HCT116 (cell line): ENCODE measurements at regions not wholly inside any gene's neighbourhood (a gene's known extent, or its start where the extent isn't known, plus 50 kb on each side); places are given as distances from the start of the nearest gene placed in this dataset.

ENCODE experiments used
- ATAC-seq: fragments of 200-7000 bp; cut with Tn5 transposase; 2 replicates; pipeline ENCODE4 v1.9.1; 2020; ENCODE audit warnings: mild to moderate bottlenecking, moderate library complexity
- BruUV-seq: library from RNA; stranded (reverse); fragments of 400-500 nt; replicated peaks from 2 replicates; lab custom pipeline; 2021; lab: Mats Ljungman, UMichigan
- CTCF ChIA-PET: fragments of 300-600 bp; sonication (Branson Sonifier 250); formaldehyde crosslinking; loops from one replicate; lab custom pipeline; 2021; ENCODE audit warnings: antibody characterized with exemption; lab: Charles Lee
- POLR2A ChIA-PET: fragments of 300-600, 350-600 bp; sonication (Branson Sonifier 250); formaldehyde crosslinking; loops from one replicate; lab custom pipeline; 2021; ENCODE audit warnings: antibody characterized with exemption; lab: Charles Lee
- RAD21 ChIA-PET, 2 experiments: fragments of 300-600 bp; sonication (Branson Sonifier 250); formaldehyde crosslinking; loops; one replicate each; lab custom pipeline; 2023; ENCODE audit warnings: low total read pairs in 2 of 2; ENCODE audit not compliant: uncharacterized antibody in 2 of 2, unreplicated experiment in 2 of 2, low non-redundant PET in 1 of 2; lab: Charles Lee
- DNase-seq: peaks from one replicate; pipeline ENCODE4 v3.0.0-alpha.2; 2010; ENCODE audit warnings: low read depth, low spot score
- H2AFZ ChIP-seq: fragments of 200-600 bp; shearing (Covaris generic), sonication (generic); 2 replicates; pipeline ENCODE4 v1.6.1; 2017; ENCODE audit warnings: low read depth, mixed run types, mixed read lengths, antibody characterized with exemption, low read length; ENCODE audit not compliant: poor library complexity, severe bottlenecking
- H3K27ac ChIP-seq: 2 replicates; pipeline ENCODE4 v1.5.1; 2012; ENCODE audit warnings: low read depth, low read length
- H3K27me3 ChIP-seq: fragments of 200-600 bp; sonication (generic); 2 replicates; pipeline ENCODE4 v1.6.1; 2016; ENCODE audit warnings: mixed run types, low read length, mixed read lengths; ENCODE audit not compliant: insufficient read depth
- H3K36me3 ChIP-seq, 2 experiments: fragments of 200-500 bp in 1 of 2; fragments of 200-600 bp in 1 of 2; sonication (Bioruptor generic) in 1 of 2; sonication (generic) in 1 of 2; 2 replicates each; pipeline versions ENCODE4 v1.5.1 to v1.6.1; 2014 to 2016; ENCODE audit warnings: low read length in 2 of 2, inconsistent platforms in 1 of 2, mixed read lengths in 1 of 2, mixed run types in 1 of 2; ENCODE audit not compliant: insufficient read depth in 2 of 2, control insufficient read depth in 1 of 2
- H3K4me1 ChIP-seq, 2 experiments: fragments of 200-600 bp in 1 of 2; sonication (generic) in 1 of 2; 2 replicates each; pipeline versions ENCODE4 v1.5.1 to v1.6.1; 2012 to 2017; ENCODE audit warnings: low read length in 2 of 2, inconsistent platforms in 1 of 2, mild to moderate bottlenecking in 1 of 2, mixed read lengths in 1 of 2, mixed run types in 1 of 2, moderate library complexity in 1 of 2; ENCODE audit not compliant: insufficient read depth in 2 of 2, control insufficient read depth in 1 of 2
- H3K4me2 ChIP-seq: fragments of 200-600 bp; sonication (generic); 2 replicates; pipeline ENCODE4 v1.6.1; 2017; ENCODE audit warnings: mixed run types, low read length, mixed read lengths
- H3K4me3 ChIP-seq, 2 experiments: fragments of 200-600 bp in 1 of 2; sonication (generic) in 1 of 2; replicated peaks in 1 of 2; 2 replicates each; pipeline ENCODE4 v1.5.1; 2011 to 2016; ENCODE audit warnings: low read length in 2 of 2, control low read depth in 1 of 2, low read depth in 1 of 2, mild to moderate bottlenecking in 1 of 2, mixed read lengths in 1 of 2, mixed run types in 1 of 2
- H3K79me2 ChIP-seq: fragments of 200-600 bp; sonication (generic); 2 replicates; pipeline ENCODE4 v1.6.1; 2017; ENCODE audit warnings: mild to moderate bottlenecking, mixed run types, low read length, moderate library complexity, mixed read lengths; ENCODE audit not compliant: insufficient read depth
- H3K9ac ChIP-seq: fragments of 200-600 bp; sonication (generic); 2 replicates; pipeline ENCODE4 v1.6.1; 2016; ENCODE audit warnings: low read length, mixed read lengths
- H3K9me2 ChIP-seq: fragments of 200-600 bp; sonication (generic), shearing (Covaris generic); 2 replicates; pipeline ENCODE4 v1.6.1; 2017; ENCODE audit warnings: mixed run types, mild to moderate bottlenecking, moderate library complexity; ENCODE audit not compliant: insufficient read depth
- H3K9me3 ChIP-seq, 2 experiments: fragments of 200-500 bp in 1 of 2; fragments of 200-600 bp in 1 of 2; sonication (Bioruptor generic) in 1 of 2; sonication (generic) in 1 of 2; 2 replicates each; pipeline ENCODE4 v1.6.1; 2014 to 2017; ENCODE audit warnings: low read length in 2 of 2, mixed read lengths in 2 of 2, inconsistent platforms in 1 of 2, low read depth in 1 of 2, mild to moderate bottlenecking in 1 of 2, mixed run types in 1 of 2, moderate library complexity in 1 of 2; ENCODE audit not compliant: control insufficient read depth in 1 of 2, insufficient read depth in 1 of 2
- H4K20me1 ChIP-seq: fragments of 200-600 bp; sonication (generic), shearing (Covaris generic); 2 replicates; pipeline ENCODE4 v1.6.1; 2017; ENCODE audit warnings: mixed run types, mild to moderate bottlenecking, moderate library complexity; ENCODE audit not compliant: insufficient read depth
- CEBPB ChIP-seq: IDR thresholded peaks from 2 replicates; pipeline ENCODE4 v1.6.1; 2012; ENCODE audit warnings: low read depth
- ELF1 ChIP-seq: IDR thresholded peaks from 2 replicates; pipeline ENCODE4 v1.6.1; 2012; ENCODE audit warnings: low read depth, borderline replicate concordance
- FOSL1 ChIP-seq: IDR thresholded peaks from 2 replicates; pipeline ENCODE4 v1.6.1; 2012; ENCODE audit warnings: low read depth
- TCF7L2 ChIP-seq: IDR thresholded peaks from 2 replicates; pipeline ENCODE4 v1.7.0; 2011; ENCODE audit warnings: borderline replicate concordance, inconsistent platforms; ENCODE audit not compliant: insufficient read depth, insufficient read length; ENCODE audit errors: extremely low read depth
- intact Hi-C: fragments of 100-400 bp; cut with micrococcal nuclease; formaldehyde crosslinking; loops from 2 replicates; pipeline ENCODE4 v1.10.0; 2022
- TF ChIP-seq, protein P1 (sequence below): IDR thresholded peaks from 2 replicates; pipeline ENCODE4 v1.6.1; 2011; ENCODE audit warnings: mild to moderate bottlenecking, low read length, moderate library complexity; ENCODE audit not compliant: insufficient replicate concordance; ENCODE audit errors: extremely low read depth
- TF ChIP-seq, protein P2 (sequence below), 3 experiments: fragments of 200-600 bp in 1 of 3; sonication (generic) in 1 of 3; IDR thresholded peaks in 2 of 3; conservative IDR thresholded peaks in 1 of 3; 2 replicates each; pipeline ENCODE4 v1.5.1; 2012 to 2017; ENCODE audit warnings: low read depth in 2 of 3, low read length in 2 of 3, antibody characterized with exemption in 1 of 3, borderline replicate concordance in 1 of 3, control low read depth in 1 of 3, mild to moderate bottlenecking in 1 of 3, mixed read lengths in 1 of 3, mixed run types in 1 of 3, moderate library complexity in 1 of 3; ENCODE audit not compliant: insufficient read depth in 1 of 3
- TF ChIP-seq, protein P3 (sequence below): IDR thresholded peaks from 2 replicates; pipeline ENCODE4 v1.6.1; 2012

DNA sequence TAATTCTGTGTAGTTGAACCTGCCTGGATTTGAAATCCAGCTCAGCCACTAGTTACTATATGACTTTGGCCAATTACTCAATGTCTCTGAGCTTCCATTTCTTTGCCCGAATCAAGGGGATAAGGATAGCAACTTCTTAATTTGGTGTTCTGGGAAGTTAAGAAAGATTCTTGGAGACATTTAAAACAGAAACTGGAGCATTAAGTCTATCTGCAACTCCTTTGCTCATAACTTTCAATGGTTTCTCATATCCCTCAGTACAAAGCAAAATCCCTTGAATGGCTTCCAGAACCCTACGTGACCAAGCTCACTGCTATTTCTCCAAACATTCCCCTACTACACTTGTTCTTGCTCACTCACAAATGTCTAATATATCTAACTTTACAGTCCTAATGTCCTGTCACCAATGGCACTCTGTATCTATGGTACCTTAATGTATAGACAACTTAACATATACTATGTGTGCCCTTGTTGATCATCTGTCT is 849.1 kb upstream of the SLIT2 start:
- no peak overlapping the region for H3K4me3 ChIP-seq
- CTCF ChIA-PET = no interaction called here
- H3K27me3 ChIP-seq = no peaks in the 10 kb centered on the region
- H3K27ac ChIP-seq = no peak overlapping the region
- no peak overlapping the region for H2AFZ ChIP-seq
- TF ChIP-seq FOSL1 (no peak), TCF7L2 (no peak), CEBPB (no peak), ELF1 (no peak)
- TF ChIP-seq, protein P1, sequence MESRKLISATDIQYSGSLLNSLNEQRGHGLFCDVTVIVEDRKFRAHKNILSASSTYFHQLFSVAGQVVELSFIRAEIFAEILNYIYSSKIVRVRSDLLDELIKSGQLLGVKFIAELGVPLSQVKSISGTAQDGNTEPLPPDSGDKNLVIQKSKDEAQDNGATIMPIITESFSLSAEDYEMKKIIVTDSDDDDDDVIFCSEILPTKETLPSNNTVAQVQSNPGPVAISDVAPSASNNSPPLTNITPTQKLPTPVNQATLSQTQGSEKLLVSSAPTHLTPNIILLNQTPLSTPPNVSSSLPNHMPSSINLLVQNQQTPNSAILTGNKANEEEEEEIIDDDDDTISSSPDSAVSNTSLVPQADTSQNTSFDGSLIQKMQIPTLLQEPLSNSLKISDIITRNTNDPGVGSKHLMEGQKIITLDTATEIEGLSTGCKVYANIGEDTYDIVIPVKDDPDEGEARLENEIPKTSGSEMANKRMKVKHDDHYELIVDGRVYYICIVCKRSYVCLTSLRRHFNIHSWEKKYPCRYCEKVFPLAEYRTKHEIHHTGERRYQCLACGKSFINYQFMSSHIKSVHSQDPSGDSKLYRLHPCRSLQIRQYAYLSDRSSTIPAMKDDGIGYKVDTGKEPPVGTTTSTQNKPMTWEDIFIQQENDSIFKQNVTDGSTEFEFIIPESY = no peak
- TF ChIP-seq, protein P2, sequence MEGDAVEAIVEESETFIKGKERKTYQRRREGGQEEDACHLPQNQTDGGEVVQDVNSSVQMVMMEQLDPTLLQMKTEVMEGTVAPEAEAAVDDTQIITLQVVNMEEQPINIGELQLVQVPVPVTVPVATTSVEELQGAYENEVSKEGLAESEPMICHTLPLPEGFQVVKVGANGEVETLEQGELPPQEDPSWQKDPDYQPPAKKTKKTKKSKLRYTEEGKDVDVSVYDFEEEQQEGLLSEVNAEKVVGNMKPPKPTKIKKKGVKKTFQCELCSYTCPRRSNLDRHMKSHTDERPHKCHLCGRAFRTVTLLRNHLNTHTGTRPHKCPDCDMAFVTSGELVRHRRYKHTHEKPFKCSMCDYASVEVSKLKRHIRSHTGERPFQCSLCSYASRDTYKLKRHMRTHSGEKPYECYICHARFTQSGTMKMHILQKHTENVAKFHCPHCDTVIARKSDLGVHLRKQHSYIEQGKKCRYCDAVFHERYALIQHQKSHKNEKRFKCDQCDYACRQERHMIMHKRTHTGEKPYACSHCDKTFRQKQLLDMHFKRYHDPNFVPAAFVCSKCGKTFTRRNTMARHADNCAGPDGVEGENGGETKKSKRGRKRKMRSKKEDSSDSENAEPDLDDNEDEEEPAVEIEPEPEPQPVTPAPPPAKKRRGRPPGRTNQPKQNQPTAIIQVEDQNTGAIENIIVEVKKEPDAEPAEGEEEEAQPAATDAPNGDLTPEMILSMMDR (IDR thresholded peaks at IDR 0.05 in 2 of 3, conservative IDR thresholded peaks at IDR 0.05 in 1 of 3; ENCODE audit: borderline replicate concordance in 1 of 3, insufficient read depth in 1 of 3, low read depth in 2 of 3, low read length in 2 of 3) = no peak
- TF ChIP-seq, protein P3, sequence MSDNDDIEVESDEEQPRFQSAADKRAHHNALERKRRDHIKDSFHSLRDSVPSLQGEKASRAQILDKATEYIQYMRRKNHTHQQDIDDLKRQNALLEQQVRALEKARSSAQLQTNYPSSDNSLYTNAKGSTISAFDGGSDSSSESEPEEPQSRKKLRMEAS = no peak
- H3K9me2 ChIP-seq = no peaks in the 10 kb centered on the region
- ATAC-seq (no peak), DNase-seq (no peak)
- no peaks in the 10 kb centered on the region for H4K20me1 ChIP-seq
- no peak overlapping the region for H3K4me2 ChIP-seq
- H3K36me3 ChIP-seq = no peaks in the 10 kb centered on the region
- BruUV-seq = no TSS peak
- no peaks in the 10 kb centered on the region for H3K4me1 ChIP-seq
- RAD21 ChIA-PET = no interaction called here
- POLR2A ChIA-PET = no interaction called here
- intact Hi-C loops = no loop called here
- H3K79me2 ChIP-seq = no peaks in the 10 kb centered on the region
- H3K9me3 ChIP-seq = no peaks in the 10 kb centered on the region
- H3K9ac ChIP-seq = no peak overlapping the region
